ENCODE measurements at regions not wholly inside any gene's neighbourhood (a gene's known extent, or its start where the extent isn't known, plus 50 kb on each side); places are given as distances from the start of the nearest gene placed in this dataset.

GRCh38 chr1:30467101-30467500, 256.3 kb downstream of the MATN1 start:
- Histone ChIP-seq H3K4me1 (ENCODE audit: control insufficient read depth in 1 of 2, insufficient read depth in 2 of 2, low read length in 2 of 2) (no peaks in the 10 kb centered on the region), H3K9ac (ENCODE audit: low read length) (no peak overlapping the region), H4K20me1 (ENCODE audit: insufficient read depth) (no peaks in the 10 kb centered on the region), H3K27ac (ENCODE audit: low read depth, low read length) (no peak overlapping the region), H3K9me2 (ENCODE audit: insufficient read depth) (no peaks in the 10 kb centered on the region), H3K4me3 (replicated peaks in 1 of 2; ENCODE audit: low read depth in 1 of 2, low read length in 2 of 2) (no peak overlapping the region), H3K36me3 (ENCODE audit: control insufficient read depth in 1 of 2, insufficient read depth in 2 of 2, low read length in 2 of 2) (no peaks in the 10 kb centered on the region), H3K27me3 (ENCODE audit: insufficient read depth, low read length) (no peaks in the 10 kb centered on the region), H3K4me2 (ENCODE audit: low read length) (no peak overlapping the region), H3K79me2 (ENCODE audit: insufficient read depth, low read length) (no peaks in the 10 kb centered on the region), H2AFZ (ENCODE audit: low read depth, low read length, poor library complexity, severe bottlenecking) (no peak overlapping the region), H3K9me3 (ENCODE audit: control insufficient read depth in 1 of 2, insufficient read depth in 1 of 2, low read depth in 1 of 2, low read length in 2 of 2) (no peaks in the 10 kb centered on the region)
- RAD21 ChIA-PET (ENCODE audit: low non-redundant PET in 1 of 2, low total read pairs in 2 of 2, uncharacterized antibody in 2 of 2, unreplicated experiment in 2 of 2): no interaction called here
- intact Hi-C loops (cut with micrococcal nuclease): no loop called here
- BruUV-seq (replicated peaks): no TSS peak
- TF ChIP-seq EZH2 (IDR thresholded peaks at IDR 0.05) (no peak), SIN3A (IDR thresholded peaks at IDR 0.05; ENCODE audit: low read depth) (no peak)
- TF ChIP-seq, protein P1, sequence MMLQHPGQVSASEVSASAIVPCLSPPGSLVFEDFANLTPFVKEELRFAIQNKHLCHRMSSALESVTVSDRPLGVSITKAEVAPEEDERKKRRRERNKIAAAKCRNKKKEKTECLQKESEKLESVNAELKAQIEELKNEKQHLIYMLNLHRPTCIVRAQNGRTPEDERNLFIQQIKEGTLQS (IDR thresholded peaks at IDR 0.05): no peak
- CTCF ChIA-PET: no interaction called here
- POLR2A ChIA-PET: no interaction called here
- DNase-seq (ENCODE audit: low read depth, low spot score) (no peak), ATAC-seq (no peak)

DNA sequence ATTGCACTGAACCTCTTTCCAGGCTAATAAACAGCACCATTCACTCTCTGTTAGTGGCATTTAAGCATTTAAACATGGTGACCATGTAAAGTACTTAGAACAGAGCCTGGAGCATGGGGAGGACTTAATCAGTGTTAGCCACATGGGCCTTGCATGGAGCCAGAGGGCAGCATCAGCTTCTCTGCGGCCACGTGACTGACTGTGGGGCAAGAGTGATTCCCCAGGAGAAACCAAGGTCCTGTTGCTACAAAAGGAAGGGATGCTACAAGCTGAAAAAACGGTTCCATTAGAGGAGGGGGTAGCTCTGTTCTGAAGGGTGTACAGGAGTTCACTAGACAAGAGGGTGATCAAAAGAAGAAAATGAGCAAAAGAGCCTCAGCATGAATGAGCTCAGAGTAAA, 256.8 kb downstream of the MATN1 start:
- H3K4me1 ChIP-seq (ENCODE audit: control insufficient read depth in 1 of 2, insufficient read depth in 2 of 2, low read length in 2 of 2): no peaks in the 10 kb centered on the region
- H3K9me3 ChIP-seq (ENCODE audit: control insufficient read depth in 1 of 2, insufficient read depth in 1 of 2, low read depth in 1 of 2, low read length in 2 of 2): no peaks in the 10 kb centered on the region
- ChIA-PET POLR2A (no interaction called here), CTCF (interaction anchor here (1.1 kb wide), 1 partner anchor 9 kb away, joined by 3 read pairs; no protein-coding TSS in a partner anchor), RAD21 (ENCODE audit: low non-redundant PET in 1 of 2, low total read pairs in 2 of 2, uncharacterized antibody in 2 of 2, unreplicated experiment in 2 of 2) (no interaction called here)
- no peaks in the 10 kb centered on the region for H4K20me1 ChIP-seq (ENCODE audit: insufficient read depth)
- DNase-seq (ENCODE audit: low read depth, low spot score) (no peak), ATAC-seq (no peak)
- no peaks in the 10 kb centered on the region for H3K9me2 ChIP-seq (ENCODE audit: insufficient read depth)
- H3K9ac ChIP-seq (ENCODE audit: low read length): no peak overlapping the region
- H3K79me2 ChIP-seq (ENCODE audit: insufficient read depth, low read length): no peaks in the 10 kb centered on the region
- no peaks in the 10 kb centered on the region for H3K27me3 ChIP-seq (ENCODE audit: insufficient read depth, low read length)
- intact Hi-C loops (cut with micrococcal nuclease): no loop called here
- no peak overlapping the region for H3K27ac ChIP-seq (ENCODE audit: low read depth, low read length)
- no TSS peak for BruUV-seq (replicated peaks)
- H3K4me3 ChIP-seq (replicated peaks in 1 of 2; ENCODE audit: low read depth in 1 of 2, low read length in 2 of 2): no peak overlapping the region
- no peaks in the 10 kb centered on the region for H3K36me3 ChIP-seq (ENCODE audit: control insufficient read depth in 1 of 2, insufficient read depth in 2 of 2, low read length in 2 of 2)
- no peak overlapping the region for H2AFZ ChIP-seq (ENCODE audit: low read depth, low read length, poor library complexity, severe bottlenecking)
- no peak overlapping the region for H3K4me2 ChIP-seq (ENCODE audit: low read length)
- TF ChIP-seq ELF1 (IDR thresholded peaks at IDR 0.05; ENCODE audit: borderline replicate concordance, low read depth) (no peak), SP1 (IDR thresholded peaks at IDR 0.05; ENCODE audit: low read depth) (no peak), CBX3 (IDR thresholded peaks at IDR 0.05; ENCODE audit: low read depth) (no peak), POLR2AphosphoS5 (IDR thresholded peaks at IDR 0.05; ENCODE audit: low read depth, low read length) (no peak), POLR2A (IDR thresholded peaks at IDR 0.05; ENCODE audit: borderline replicate concordance, extremely low read depth, insufficient read depth, insufficient read length) (no peak), CTCF (IDR thresholded peaks at IDR 0.05 in 2 of 3, conservative IDR thresholded peaks at IDR 0.05 in 1 of 3; ENCODE audit: borderline replicate concordance in 1 of 3, insufficient read depth in 1 of 3, low read depth in 2 of 3, low read length in 2 of 3) (no peak), CEBPB (IDR thresholded peaks at IDR 0.05; ENCODE audit: low read depth) (no peak), SIN3A (IDR thresholded peaks at IDR 0.05; ENCODE audit: low read depth) (no peak), SRF (IDR thresholded peaks at IDR 0.05; ENCODE audit: low read depth) (no peak), ZFX (IDR thresholded peaks at IDR 0.05) (no peak)
- TF ChIP-seq, protein P2, sequence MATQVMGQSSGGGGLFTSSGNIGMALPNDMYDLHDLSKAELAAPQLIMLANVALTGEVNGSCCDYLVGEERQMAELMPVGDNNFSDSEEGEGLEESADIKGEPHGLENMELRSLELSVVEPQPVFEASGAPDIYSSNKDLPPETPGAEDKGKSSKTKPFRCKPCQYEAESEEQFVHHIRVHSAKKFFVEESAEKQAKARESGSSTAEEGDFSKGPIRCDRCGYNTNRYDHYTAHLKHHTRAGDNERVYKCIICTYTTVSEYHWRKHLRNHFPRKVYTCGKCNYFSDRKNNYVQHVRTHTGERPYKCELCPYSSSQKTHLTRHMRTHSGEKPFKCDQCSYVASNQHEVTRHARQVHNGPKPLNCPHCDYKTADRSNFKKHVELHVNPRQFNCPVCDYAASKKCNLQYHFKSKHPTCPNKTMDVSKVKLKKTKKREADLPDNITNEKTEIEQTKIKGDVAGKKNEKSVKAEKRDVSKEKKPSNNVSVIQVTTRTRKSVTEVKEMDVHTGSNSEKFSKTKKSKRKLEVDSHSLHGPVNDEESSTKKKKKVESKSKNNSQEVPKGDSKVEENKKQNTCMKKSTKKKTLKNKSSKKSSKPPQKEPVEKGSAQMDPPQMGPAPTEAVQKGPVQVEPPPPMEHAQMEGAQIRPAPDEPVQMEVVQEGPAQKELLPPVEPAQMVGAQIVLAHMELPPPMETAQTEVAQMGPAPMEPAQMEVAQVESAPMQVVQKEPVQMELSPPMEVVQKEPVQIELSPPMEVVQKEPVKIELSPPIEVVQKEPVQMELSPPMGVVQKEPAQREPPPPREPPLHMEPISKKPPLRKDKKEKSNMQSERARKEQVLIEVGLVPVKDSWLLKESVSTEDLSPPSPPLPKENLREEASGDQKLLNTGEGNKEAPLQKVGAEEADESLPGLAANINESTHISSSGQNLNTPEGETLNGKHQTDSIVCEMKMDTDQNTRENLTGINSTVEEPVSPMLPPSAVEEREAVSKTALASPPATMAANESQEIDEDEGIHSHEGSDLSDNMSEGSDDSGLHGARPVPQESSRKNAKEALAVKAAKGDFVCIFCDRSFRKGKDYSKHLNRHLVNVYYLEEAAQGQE (IDR thresholded peaks at IDR 0.05; ENCODE audit: low read depth): no peak
- TF ChIP-seq, protein P3, sequence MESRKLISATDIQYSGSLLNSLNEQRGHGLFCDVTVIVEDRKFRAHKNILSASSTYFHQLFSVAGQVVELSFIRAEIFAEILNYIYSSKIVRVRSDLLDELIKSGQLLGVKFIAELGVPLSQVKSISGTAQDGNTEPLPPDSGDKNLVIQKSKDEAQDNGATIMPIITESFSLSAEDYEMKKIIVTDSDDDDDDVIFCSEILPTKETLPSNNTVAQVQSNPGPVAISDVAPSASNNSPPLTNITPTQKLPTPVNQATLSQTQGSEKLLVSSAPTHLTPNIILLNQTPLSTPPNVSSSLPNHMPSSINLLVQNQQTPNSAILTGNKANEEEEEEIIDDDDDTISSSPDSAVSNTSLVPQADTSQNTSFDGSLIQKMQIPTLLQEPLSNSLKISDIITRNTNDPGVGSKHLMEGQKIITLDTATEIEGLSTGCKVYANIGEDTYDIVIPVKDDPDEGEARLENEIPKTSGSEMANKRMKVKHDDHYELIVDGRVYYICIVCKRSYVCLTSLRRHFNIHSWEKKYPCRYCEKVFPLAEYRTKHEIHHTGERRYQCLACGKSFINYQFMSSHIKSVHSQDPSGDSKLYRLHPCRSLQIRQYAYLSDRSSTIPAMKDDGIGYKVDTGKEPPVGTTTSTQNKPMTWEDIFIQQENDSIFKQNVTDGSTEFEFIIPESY (IDR thresholded peaks at IDR 0.05; ENCODE audit: extremely low read depth, insufficient replicate concordance, low read length): no peak

All from HCT116 (cell line).